ENCODE measurements at regions not wholly inside any gene's neighbourhood (a gene's known extent, or its start where the extent isn't known, plus 50 kb on each side); places are given as distances from the start of the nearest gene placed in this dataset.

DNA sequence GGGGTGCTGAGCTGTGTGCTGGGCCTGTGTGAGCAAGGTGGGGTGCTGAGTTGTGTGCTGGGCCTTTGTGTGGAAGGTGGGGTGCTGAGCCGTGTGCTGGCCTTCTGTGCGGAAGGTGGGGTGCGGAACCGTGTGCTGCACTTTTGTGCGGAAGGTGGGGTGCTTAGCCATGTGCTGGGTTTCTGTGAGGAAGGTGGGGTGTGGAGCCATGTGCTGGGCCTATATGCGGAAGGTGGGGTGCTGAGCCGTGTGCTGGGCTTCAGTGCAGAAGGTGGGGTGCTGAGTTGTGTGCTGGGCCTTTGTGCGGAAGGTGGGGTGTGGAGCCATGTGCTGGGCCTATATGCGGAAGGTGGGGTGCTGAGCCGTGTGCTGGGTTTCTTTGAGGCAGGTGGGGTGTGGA is 555.4 kb upstream of the EEF2KMT start:
- Histone ChIP-seq H3K27ac (no peak overlapping the region), H3K36me3 (no peaks in the 10 kb centered on the region), H3K4me1 (no peaks in the 10 kb centered on the region), H3K27me3 (no peaks in the 10 kb centered on the region), H3K4me3 (no peak overlapping the region), H3K9me3 (no peaks in the 10 kb centered on the region)
- in situ Hi-C loops (cut with MboI; ENCODE audit: low pct_ligation_motif_present in 1 of 4, low pct_unique_long_range_greater_than_20kb in 1 of 4, low sequenced_read_pairs in 3 of 4) = no loop called here
- DNase-seq = no peak
- 80 to 90% methylated on average over 2 to 10 of the region's 10 CpGs for WGBS, 2 donors (ENCODE audit: low coverage in 1 of 2)
- intact Hi-C loops (cut with DNase I; ENCODE audit: low total_unique reads) = no loop called here
- TF ChIP-seq, protein P1, sequence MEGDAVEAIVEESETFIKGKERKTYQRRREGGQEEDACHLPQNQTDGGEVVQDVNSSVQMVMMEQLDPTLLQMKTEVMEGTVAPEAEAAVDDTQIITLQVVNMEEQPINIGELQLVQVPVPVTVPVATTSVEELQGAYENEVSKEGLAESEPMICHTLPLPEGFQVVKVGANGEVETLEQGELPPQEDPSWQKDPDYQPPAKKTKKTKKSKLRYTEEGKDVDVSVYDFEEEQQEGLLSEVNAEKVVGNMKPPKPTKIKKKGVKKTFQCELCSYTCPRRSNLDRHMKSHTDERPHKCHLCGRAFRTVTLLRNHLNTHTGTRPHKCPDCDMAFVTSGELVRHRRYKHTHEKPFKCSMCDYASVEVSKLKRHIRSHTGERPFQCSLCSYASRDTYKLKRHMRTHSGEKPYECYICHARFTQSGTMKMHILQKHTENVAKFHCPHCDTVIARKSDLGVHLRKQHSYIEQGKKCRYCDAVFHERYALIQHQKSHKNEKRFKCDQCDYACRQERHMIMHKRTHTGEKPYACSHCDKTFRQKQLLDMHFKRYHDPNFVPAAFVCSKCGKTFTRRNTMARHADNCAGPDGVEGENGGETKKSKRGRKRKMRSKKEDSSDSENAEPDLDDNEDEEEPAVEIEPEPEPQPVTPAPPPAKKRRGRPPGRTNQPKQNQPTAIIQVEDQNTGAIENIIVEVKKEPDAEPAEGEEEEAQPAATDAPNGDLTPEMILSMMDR (IDR thresholded peaks at IDR 0.05) = no peak
- TF ChIP-seq POLR2A (IDR thresholded peaks at IDR 0.05) (no peak), POLR2AphosphoS5 (IDR thresholded peaks at IDR 0.05) (no peak), EP300 (IDR thresholded peaks at IDR 0.05; ENCODE audit: low read depth) (no peak)

DNA sequence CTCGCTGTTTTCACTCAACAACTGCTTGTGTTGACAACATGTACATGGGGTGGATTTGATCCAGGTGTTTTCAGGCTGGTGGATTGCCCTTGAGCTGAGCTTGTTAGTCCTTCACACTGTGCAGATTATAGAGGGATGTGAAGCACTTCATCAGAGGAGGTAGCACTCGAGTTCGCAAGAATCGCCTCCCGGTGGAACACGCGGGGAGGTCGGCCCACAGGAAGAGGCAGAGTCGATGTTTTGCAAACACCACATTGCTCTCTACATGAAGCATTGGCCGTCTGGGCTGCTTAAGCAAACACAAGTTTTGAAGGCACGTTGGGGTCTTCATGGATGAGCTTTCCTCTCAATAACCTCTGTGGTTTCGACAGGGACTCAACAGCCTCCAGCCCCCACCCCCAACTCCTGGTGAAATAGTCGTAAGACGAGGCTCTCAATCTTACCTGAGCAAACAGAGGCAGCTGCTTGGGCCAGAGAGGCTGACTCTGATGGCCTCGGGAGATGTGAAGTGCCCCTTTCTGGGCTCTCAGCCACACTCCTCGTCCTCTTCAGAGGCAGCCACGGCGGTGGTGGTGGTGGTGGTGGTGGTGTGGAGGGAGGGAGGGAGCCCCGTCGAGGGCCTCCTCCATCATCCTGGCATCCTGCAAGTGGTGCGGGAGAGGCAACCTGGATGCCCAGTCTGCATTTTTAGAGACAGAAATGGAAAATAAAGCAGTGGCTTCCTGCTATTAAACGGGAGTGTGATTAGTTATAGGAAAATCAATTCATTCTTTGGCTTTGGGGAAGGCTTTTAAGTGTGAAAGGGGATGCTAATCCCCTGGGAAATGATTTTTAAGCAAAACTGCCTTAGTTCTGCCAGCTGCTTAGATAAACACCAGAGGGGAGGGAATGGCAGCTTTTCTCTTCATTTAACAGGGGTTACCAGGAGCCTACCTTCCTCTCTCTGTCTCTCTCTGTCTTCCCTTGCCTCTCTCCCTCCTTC is 552.5 kb upstream of the EEF2KMT start:
- Histone ChIP-seq H3K4me3 (no peak overlapping the region), H3K27ac (no peak overlapping the region), H3K36me3 (no peaks in the 10 kb centered on the region), H3K9me3 (no peaks in the 10 kb centered on the region), H3K27me3 (no peaks in the 10 kb centered on the region), H3K4me1 (no peaks in the 10 kb centered on the region)
- TF ChIP-seq, protein P1 (IDR thresholded peaks at IDR 0.05) = no peak
- TF ChIP-seq POLR2AphosphoS5 (IDR thresholded peaks at IDR 0.05) (no peak), EP300 (IDR thresholded peaks at IDR 0.05; ENCODE audit: low read depth) (no peak), POLR2A (IDR thresholded peaks at IDR 0.05) (no peak)
- intact Hi-C loops (cut with DNase I; ENCODE audit: low total_unique reads) = no loop called here
- WGBS, 2 donors (ENCODE audit: low coverage in 1 of 2) = 60 to 77% methylated on average over 2 to 22 of the region's 22 CpGs
- in situ Hi-C loops (cut with MboI; ENCODE audit: low pct_ligation_motif_present in 1 of 4, low pct_unique_long_range_greater_than_20kb in 1 of 4, low sequenced_read_pairs in 3 of 4) = no loop called here
- DNase-seq = no peak

DNA sequence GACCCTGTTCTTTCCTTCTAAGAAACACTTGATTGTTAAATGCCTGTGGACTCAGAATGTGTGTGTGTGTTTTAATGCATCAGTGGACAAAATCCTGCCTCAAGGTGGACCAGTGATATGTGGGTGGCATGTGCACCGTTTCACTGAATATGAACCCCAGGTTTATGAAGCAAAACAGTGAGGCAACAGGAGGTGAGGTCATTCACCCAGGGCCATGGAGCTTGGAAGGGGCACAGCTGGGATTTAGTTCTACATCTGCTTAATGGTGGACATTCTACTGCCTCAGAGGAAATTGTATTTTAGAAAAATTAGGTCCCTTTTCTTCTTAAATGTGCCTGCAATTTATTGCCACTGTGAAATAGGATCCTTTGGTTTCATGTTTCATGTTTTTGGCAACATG is 549.5 kb upstream of the EEF2KMT start:
- intact Hi-C loops (cut with DNase I; ENCODE audit: low total_unique reads) (no loop called here), in situ Hi-C loops (cut with MboI; ENCODE audit: low pct_ligation_motif_present in 1 of 4, low pct_unique_long_range_greater_than_20kb in 1 of 4, low sequenced_read_pairs in 3 of 4) (no loop called here)
- no peak for TF ChIP-seq EP300 (IDR thresholded peaks at IDR 0.05; ENCODE audit: low read depth)
- TF ChIP-seq POLR2A (IDR thresholded peaks at IDR 0.05) = no peak
- TF ChIP-seq, protein P1 (IDR thresholded peaks at IDR 0.05) = no peak
- no peak for TF ChIP-seq POLR2AphosphoS5 (IDR thresholded peaks at IDR 0.05)
- Histone ChIP-seq H3K36me3 (no peaks in the 10 kb centered on the region), H3K4me1 (no peaks in the 10 kb centered on the region), H3K27ac (no peak overlapping the region), H3K9me3 (no peaks in the 10 kb centered on the region), H3K4me3 (no peak overlapping the region), H3K27me3 (no peaks in the 10 kb centered on the region)
- 63% methylated on average over 1 of the region's 1 CpG; no CpG with 5 or more reads in 1 of the 2 donors for WGBS, 2 donors (ENCODE audit: low coverage in 1 of 2)
- DNase-seq = no peak

DNA sequence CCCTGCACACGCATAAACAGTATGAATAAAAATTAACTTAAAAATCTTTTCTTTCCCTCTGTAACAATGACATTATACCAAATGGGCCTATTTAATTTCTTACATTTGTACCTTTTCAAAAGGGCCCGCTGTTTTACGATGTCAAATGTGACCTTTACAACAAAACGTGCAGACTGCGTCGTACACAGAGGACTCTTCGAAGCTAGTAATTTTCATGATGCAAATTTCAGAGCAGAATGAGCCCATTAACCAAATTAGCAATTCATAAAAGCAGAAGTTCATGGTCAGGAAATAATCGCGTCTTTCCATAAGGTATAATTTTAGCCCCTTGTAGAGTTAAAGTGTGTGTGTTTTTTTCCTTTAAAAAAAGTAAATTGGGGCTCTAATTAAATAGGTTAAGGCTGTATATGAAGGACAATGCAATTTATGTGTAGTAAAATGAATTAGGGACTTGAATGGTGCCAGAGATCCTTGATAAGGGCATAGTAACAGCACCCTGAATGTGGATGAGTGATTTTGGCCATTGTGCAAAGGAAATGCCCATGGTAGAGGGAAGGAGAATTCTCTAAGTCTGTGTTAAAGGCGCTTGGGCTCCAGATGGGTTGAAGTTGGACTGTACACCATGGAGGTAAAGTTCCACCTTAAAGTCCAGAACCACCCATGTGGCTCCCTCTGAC is 546.4 kb upstream of the EEF2KMT start:
- Histone ChIP-seq H3K27ac (no peak overlapping the region), H3K9me3 (no peaks in the 10 kb centered on the region), H3K4me3 (no peak overlapping the region), H3K4me1 (no peaks in the 10 kb centered on the region), H3K36me3 (no peaks in the 10 kb centered on the region), H3K27me3 (no peaks in the 10 kb centered on the region)
- intact Hi-C loops (cut with DNase I; ENCODE audit: low total_unique reads) = no loop called here
- in situ Hi-C loops (cut with MboI; ENCODE audit: low pct_ligation_motif_present in 1 of 4, low pct_unique_long_range_greater_than_20kb in 1 of 4, low sequenced_read_pairs in 3 of 4) = no loop called here
- no peak for DNase-seq
- TF ChIP-seq EP300 (IDR thresholded peaks at IDR 0.05; ENCODE audit: low read depth) = no peak
- WGBS, 2 donors (ENCODE audit: low coverage in 1 of 2) = 80 to 84% methylated on average over 10 of the region's 10 CpGs

Measured in transverse colon (tissue), 4 donors.